NCI-H2081 treated with DMSO at 0.1 percent for 48 hours (cell line): ENCODE measurements at regions not wholly inside any gene's neighbourhood (a gene's known extent, or its start where the extent isn't known, plus 50 kb on each side); places are given as distances from the start of the nearest gene placed in this dataset.
"Not testable (repeated sequence)": the region's sequence is repeated elsewhere in the genome, so short reads cannot be mapped to it uniquely, and the experiment has no call there.

Source experiments
- DNase-seq: peaks from one replicate; lab custom pipeline; 2025; lab: John Stamatoyannopoulos, UW

- DNase-seq = no peak
Measured at GRCh38 chr11:38156495-38157146, 1558.6 kb upstream of the RAG2 start.

- no peak for DNase-seq
Measured at GRCh38 chr11:38155856-38156255, 1557.8 kb upstream of the RAG2 start.

- DNase-seq = no peak
Measured at GRCh38 chr11:38153985-38154384, 1555.9 kb upstream of the RAG2 start.

- no peak for DNase-seq
Measured at GRCh38 chr11:38143852-38144251, 1545.8 kb upstream of the RAG2 start.

- DNase-seq = no peak
Measured at GRCh38 chr11:38138972-38139371, 1540.9 kb upstream of the RAG2 start.

- no peak for DNase-seq
Measured at GRCh38 chr11:38136887-38137286, 1538.9 kb upstream of the RAG2 start.

- DNase-seq = no peak
Measured at GRCh38 chr11:38131535-38131934, 1533.5 kb upstream of the RAG2 start.

- DNase-seq = no peak
Measured at GRCh38 chr11:38130976-38131375, 1532.9 kb upstream of the RAG2 start.

- DNase-seq = no peak
Measured at GRCh38 chr11:38130514-38130913, 1532.5 kb upstream of the RAG2 start.

- no peak for DNase-seq
Measured at GRCh38 chr11:38123673-38124072, 1525.6 kb upstream of the RAG2 start.

GRCh38 chr11:38116616-38117015 is 1518.6 kb upstream of the RAG2 start:
- not testable (repeated sequence) for DNase-seq

GRCh38 chr11:38115381-38115780 is 1517.3 kb upstream of the RAG2 start:
- not testable (repeated sequence) for DNase-seq

GRCh38 chr11:38100836-38101462 is 1502.9 kb upstream of the RAG2 start:
- DNase-seq = no peak

GRCh38 chr11:38095268-38095667 is 1497.2 kb upstream of the RAG2 start:
- DNase-seq = no peak

- no peak for DNase-seq
Measured at GRCh38 chr11:38089726-38090125, 1491.7 kb upstream of the RAG2 start.

GRCh38 chr11:38060920-38061319 is 1462.9 kb upstream of the RAG2 start:
- no peak for DNase-seq

- no peak for DNase-seq
Measured at GRCh38 chr11:38060136-38060535, 1462.1 kb upstream of the RAG2 start.

GRCh38 chr11:38046571-38047135 is 1448.6 kb upstream of the RAG2 start:
- DNase-seq = no peak

GRCh38 chr11:38043060-38043459 is 1445.0 kb upstream of the RAG2 start:
- DNase-seq = no peak

GRCh38 chr11:38038777-38039176 is 1440.7 kb upstream of the RAG2 start:
- no peak for DNase-seq

- no peak for DNase-seq
Measured at GRCh38 chr11:38019072-38019775, 1421.2 kb upstream of the RAG2 start.

GRCh38 chr11:38014405-38014804 is 1416.4 kb upstream of the RAG2 start:
- DNase-seq = no peak

- no peak for DNase-seq
Measured at GRCh38 chr11:38013157-38013556, 1415.1 kb upstream of the RAG2 start.
